ENCODE measurements at regions not wholly inside any gene's neighbourhood (a gene's known extent, or its start where the extent isn't known, plus 50 kb on each side); places are given as distances from the start of the nearest gene placed in this dataset.
"Not testable (repeated sequence)": the region's sequence is repeated elsewhere in the genome, so short reads cannot be mapped to it uniquely, and the experiment has no call there.

DNA sequence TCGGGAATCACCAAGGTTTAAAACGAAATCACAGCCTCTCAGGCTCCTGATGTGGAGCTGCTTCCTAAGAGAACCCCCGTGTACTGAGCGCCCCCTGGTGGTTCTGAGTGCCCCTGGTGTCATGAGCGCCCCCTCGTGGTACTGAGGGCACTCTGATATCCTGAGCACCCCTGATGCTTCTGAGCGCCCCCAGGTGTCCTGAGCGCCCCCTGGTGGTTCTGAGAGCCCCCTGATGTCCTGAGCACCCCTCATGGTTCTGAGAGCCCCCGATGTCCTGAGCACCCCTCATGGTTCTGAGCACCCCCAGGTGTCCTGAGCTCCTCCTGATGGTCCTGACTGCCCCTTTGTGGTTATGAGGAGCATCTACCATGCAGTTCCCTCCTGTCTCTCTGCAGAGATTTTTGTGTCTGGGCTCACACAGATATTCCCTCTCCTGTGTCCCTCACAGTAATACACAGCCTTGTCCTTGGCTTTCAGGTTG lies 1092.1 kb downstream of the TMEM121 start:
- H3K36me3 ChIP-seq (ENCODE audit: control insufficient read depth, insufficient read depth, low read length); H3K4me3 ChIP-seq (ENCODE audit: low read depth, low read length); DNase-seq (ENCODE audit: low read depth); H3K27me3 ChIP-seq (ENCODE audit: control insufficient read depth, insufficient read depth, low read length): not testable (repeated sequence)
- TF ChIP-seq, protein P1, sequence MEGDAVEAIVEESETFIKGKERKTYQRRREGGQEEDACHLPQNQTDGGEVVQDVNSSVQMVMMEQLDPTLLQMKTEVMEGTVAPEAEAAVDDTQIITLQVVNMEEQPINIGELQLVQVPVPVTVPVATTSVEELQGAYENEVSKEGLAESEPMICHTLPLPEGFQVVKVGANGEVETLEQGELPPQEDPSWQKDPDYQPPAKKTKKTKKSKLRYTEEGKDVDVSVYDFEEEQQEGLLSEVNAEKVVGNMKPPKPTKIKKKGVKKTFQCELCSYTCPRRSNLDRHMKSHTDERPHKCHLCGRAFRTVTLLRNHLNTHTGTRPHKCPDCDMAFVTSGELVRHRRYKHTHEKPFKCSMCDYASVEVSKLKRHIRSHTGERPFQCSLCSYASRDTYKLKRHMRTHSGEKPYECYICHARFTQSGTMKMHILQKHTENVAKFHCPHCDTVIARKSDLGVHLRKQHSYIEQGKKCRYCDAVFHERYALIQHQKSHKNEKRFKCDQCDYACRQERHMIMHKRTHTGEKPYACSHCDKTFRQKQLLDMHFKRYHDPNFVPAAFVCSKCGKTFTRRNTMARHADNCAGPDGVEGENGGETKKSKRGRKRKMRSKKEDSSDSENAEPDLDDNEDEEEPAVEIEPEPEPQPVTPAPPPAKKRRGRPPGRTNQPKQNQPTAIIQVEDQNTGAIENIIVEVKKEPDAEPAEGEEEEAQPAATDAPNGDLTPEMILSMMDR (IDR thresholded peaks at IDR 0.05; ENCODE audit: insufficient read depth, low read length, poor library complexity, severe bottlenecking): peak; percentile 16

- no peaks in the 10 kb centered on the region for H3K36me3 ChIP-seq (ENCODE audit: control insufficient read depth, insufficient read depth, low read length)
- H3K4me3 ChIP-seq (ENCODE audit: low read depth, low read length): no peak overlapping the region
- no peak for DNase-seq (ENCODE audit: low read depth)
- H3K27me3 ChIP-seq (ENCODE audit: control insufficient read depth, insufficient read depth, low read length): no peaks in the 10 kb centered on the region
- TF ChIP-seq, protein P1 (IDR thresholded peaks at IDR 0.05; ENCODE audit: insufficient read depth, low read length, poor library complexity, severe bottlenecking): no peak
Measured at GRCh38 chr14:106619606-106620005, 1093.2 kb downstream of the TMEM121 start.

GRCh38 chr14:106620368-106620767 lies 1094.0 kb downstream of the TMEM121 start:
- Histone ChIP-seq H3K27me3 (ENCODE audit: control insufficient read depth, insufficient read depth, low read length) (no peaks in the 10 kb centered on the region), H3K4me3 (ENCODE audit: low read depth, low read length) (no peak overlapping the region), H3K36me3 (ENCODE audit: control insufficient read depth, insufficient read depth, low read length) (no peaks in the 10 kb centered on the region)
- TF ChIP-seq, protein P1 (IDR thresholded peaks at IDR 0.05; ENCODE audit: insufficient read depth, low read length, poor library complexity, severe bottlenecking): no peak
- DNase-seq (ENCODE audit: low read depth): no peak

- no peak overlapping the region for H3K4me3 ChIP-seq (ENCODE audit: low read depth, low read length)
- DNase-seq (ENCODE audit: low read depth): no peak
- TF ChIP-seq, protein P1 (IDR thresholded peaks at IDR 0.05; ENCODE audit: insufficient read depth, low read length, poor library complexity, severe bottlenecking): no peak
Measured at GRCh38 chr14:106622200-106622745, 1095.9 kb downstream of the TMEM121 start.

GRCh38 chr14:106625186-106625585 lies 1098.8 kb downstream of the TMEM121 start:
- Histone ChIP-seq H3K36me3 (ENCODE audit: control insufficient read depth, insufficient read depth, low read length) (no peaks in the 10 kb centered on the region), H3K4me3 (ENCODE audit: low read depth, low read length) (no peak overlapping the region), H3K27me3 (ENCODE audit: control insufficient read depth, insufficient read depth, low read length) (no peaks in the 10 kb centered on the region)
- no peak for DNase-seq (ENCODE audit: low read depth)
- TF ChIP-seq, protein P1 (IDR thresholded peaks at IDR 0.05; ENCODE audit: insufficient read depth, low read length, poor library complexity, severe bottlenecking): no peak

More at GRCh38 chr14:106622200-106622745, 1095.9 kb downstream of the TMEM121 start:
- Histone ChIP-seq H3K36me3 (ENCODE audit: control insufficient read depth, insufficient read depth, low read length) (no peaks in the 10 kb centered on the region), H3K27me3 (ENCODE audit: control insufficient read depth, insufficient read depth, low read length) (no peaks in the 10 kb centered on the region)

- not testable (repeated sequence) for DNase-seq (ENCODE audit: low read depth); H3K27me3 ChIP-seq (ENCODE audit: control insufficient read depth, insufficient read depth, low read length); H3K36me3 ChIP-seq (ENCODE audit: control insufficient read depth, insufficient read depth, low read length); H3K4me3 ChIP-seq (ENCODE audit: low read depth, low read length)
Measured at GRCh38 chr14:106626469-106626868, 1100.1 kb downstream of the TMEM121 start.

DNA sequence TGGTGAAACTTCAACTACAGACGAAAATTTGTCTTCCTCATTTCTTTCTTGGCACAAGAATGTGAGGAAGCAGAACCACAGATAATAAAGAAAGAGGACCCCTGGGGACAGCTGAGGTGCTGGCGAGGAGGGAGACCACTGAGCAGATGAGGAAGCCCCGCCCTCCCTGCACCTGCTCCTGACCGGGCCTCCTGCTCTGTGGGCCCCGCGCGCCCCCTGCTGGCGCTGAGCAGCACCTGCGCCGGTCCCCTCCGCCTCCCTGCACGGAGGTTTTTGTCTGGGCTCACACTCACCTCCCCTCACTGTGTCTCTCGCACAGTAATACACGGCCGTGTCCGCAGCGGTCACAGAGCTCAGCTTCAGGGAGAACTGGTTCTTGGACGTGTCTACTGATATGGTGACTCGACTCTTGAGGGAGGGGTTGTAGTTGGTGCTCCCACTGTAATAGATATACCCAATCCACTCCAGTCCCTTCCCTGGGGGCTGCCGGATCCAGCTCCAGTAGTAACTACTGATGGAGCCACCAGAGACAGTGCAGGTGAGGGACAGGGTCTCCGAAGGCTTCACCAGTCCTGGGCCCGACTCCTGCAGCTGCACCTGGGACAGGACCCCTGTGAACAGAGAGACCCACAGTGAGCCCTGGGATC lies 1100.7 kb downstream of the TMEM121 start:
- H3K4me3 ChIP-seq (ENCODE audit: low read depth, low read length); H3K27me3 ChIP-seq (ENCODE audit: control insufficient read depth, insufficient read depth, low read length); H3K36me3 ChIP-seq (ENCODE audit: control insufficient read depth, insufficient read depth, low read length); DNase-seq (ENCODE audit: low read depth): not testable (repeated sequence)
